ENCODE measurements at regions not wholly inside any gene's neighbourhood (a gene's known extent, or its start where the extent isn't known, plus 50 kb on each side); places are given as distances from the start of the nearest gene placed in this dataset.

- no peak for TF ChIP-seq CTCF (IDR thresholded peaks at IDR 0.05; ENCODE audit: poor library complexity, severe bottlenecking)
- TF ChIP-seq POLR2AphosphoS5 (IDR thresholded peaks at IDR 0.05), result no peak
These were observed 134.2 kb upstream of the LINC00305 start for GRCh38 chr18:64283059-64283458.

All from neural cell (in vitro differentiated cells).